ENCODE measurements at regions not wholly inside any gene's neighbourhood (a gene's known extent, or its start where the extent isn't known, plus 50 kb on each side); places are given as distances from the start of the nearest gene placed in this dataset.

DNA sequence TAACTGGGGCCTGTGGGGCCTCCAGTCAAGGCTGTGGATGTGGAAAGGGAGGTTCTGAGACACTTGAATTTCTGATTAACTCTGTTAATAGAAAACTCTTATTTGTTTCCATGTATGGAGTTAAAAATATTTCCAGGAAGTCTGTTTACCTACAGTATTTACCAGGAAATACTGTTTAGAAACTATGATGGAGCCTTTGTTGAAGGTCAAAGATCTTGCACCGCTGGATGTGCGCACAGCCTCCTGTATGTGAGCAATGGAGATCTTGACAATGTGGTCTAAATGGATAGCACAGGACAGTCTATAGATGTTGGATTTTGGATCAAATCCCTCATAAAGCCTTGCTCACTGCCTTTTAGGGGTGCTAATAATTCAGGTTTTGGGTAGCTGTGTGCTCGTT is 268.4 kb downstream of the DLEU7 start:
- no peak for DNase-seq (ENCODE audit: low read depth in 2 of 2)

DNA sequence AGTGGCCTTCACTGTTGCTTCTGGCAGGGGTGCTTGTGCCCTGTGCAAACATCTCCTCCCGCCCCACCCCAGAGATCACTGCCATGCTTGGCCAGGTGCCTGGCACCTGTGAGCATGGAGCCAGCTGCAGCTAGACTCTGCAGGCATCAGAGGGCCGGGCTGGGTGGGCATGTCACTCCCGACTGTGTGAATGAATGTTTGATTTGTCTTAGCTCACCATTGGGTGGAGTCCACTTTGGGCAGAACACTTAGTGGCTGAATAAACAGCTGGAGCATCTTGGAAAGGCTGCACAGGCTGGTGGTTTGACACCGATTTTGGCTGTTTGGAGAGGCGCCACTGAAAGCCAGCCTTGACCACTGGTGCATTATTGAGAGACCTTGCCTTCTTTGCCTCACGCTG is 267.3 kb downstream of the DLEU7 start:
- no peak for DNase-seq (ENCODE audit: low read depth in 2 of 2)

DNA sequence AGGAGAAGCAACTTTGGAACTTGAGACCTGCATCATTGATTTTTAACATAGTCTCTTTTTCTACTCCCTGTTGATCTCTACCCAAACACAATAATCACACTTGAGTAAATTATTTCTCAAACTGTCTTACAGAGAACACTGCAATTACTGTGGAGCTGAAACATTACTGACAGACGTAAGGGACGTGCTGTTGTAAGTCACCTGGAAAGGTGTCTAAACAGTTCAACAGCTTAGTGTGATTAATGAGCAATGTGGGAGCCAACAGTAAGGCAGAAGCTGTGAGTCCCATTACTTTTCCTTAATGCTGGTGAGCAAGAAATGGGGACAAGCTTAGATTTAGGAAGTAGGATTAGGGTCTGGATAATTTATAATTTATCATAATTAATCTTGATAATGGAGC is 265.7 kb downstream of the DLEU7 start:
- no peak for DNase-seq (ENCODE audit: low read depth in 2 of 2)

GRCh38 chr13:50580684-50581305 is 262.7 kb downstream of the DLEU7 start:
- no peak for DNase-seq (ENCODE audit: low read depth in 2 of 2)

DNA sequence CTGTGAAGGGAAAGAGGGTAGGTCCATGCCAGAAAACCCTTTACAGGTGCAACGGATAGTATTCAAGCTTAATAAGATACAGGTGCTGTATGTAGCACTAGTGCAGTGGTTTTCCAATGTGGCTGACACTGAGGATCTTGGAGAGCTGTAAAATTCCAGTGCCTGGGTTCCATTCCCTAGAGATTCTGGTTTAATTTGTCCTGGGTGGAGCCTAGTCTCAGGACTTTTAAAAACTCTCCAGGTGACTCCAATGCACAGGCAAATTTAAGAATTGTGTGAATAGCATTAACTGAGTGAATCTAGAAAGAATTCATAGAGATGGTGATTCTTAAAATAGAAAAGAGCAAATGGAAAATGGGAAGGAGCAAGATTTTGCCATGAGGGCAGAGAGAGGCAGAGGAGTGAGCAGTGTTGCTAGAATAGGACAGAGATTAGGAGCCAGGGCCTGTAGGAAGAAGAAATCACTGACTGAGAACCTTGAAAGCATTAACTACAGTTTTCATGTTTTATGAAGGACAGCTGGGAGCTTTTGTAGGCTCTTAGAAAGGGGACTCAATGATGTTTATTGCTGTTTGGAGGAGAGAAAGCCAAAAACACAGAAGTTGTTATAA is 261.8 kb downstream of the DLEU7 start:
- DNase-seq (ENCODE audit: low read depth in 2 of 2), result no peak

DNA sequence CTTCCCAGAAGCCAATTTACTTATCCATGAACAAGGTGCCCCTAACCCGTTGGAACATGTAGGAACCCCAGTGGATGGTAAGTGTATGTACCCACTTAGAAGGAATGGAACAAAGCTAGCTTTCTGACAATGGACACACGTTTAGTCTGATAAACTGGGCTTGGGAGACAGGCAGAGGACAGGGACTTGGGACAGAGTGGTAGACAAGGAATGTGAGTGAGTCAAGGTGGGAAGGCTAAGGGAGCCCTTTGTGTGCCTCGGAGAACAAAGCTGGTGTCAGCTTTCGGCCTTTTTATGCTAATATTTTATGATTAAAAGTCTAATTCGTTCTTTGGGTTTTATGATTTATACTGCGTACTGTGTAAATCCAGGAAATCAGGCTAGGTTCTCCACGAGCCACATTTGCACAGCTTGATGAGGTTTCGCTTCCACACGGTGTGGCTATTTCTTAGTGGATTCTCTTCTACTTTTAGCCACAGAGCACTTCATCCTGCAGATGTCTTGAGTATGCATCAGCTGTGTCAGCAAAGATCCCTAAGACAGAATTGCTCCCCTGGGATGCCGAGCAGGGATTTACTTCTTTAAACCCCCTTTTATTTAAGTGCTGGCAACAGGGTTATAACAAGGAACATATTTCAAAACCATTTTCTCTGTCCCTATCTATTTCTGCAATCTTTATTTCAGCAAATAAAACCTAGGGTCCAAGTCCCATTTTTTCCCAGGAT is 258.5 kb downstream of the DLEU7 start:
- no peak for DNase-seq (ENCODE audit: low read depth in 2 of 2)

GRCh38 chr13:50585674-50586413 is 257.6 kb downstream of the DLEU7 start:
- no peak for DNase-seq (ENCODE audit: low read depth in 2 of 2)

DNA sequence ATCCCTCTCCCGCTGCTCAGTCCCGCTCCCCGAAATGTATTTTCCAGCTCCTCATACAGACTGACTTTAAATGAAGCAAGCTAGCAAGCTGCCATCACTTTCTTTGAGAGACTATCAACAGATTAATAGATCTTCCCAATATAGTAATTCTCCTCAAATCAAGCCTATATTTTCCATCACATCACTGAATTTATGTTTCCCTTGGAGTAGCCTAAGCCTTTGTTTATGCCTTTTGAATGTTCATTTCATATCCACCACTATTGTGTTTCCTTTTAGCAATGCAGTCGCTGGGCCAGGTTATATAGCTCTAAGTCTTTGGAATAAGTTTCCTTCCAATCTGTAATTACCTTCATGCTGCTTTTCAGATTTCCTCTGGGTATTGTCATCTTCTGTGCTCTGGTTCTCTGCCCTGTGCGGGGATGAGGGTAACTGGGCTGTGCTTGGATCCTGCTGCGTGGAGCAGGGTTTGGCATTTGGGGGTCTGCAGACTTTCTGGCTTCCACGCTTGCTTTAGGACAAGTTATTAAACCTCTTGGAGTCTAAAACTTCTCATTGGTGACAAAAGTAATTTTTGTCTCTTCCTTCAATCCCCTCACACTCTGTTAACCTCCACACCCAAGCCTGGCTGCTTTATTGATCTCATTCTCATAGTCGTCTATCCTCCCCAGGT is 256.9 kb downstream of the DLEU7 start:
- DNase-seq (ENCODE audit: low read depth in 2 of 2), result no peak

GRCh38 chr13:50587115-50587514 is 256.4 kb downstream of the DLEU7 start:
- DNase-seq (ENCODE audit: low read depth in 2 of 2), result no peak

- no peak for DNase-seq (ENCODE audit: low read depth in 2 of 2)
Measured at GRCh38 chr13:50587645-50588373, 255.7 kb downstream of the DLEU7 start.

DNA sequence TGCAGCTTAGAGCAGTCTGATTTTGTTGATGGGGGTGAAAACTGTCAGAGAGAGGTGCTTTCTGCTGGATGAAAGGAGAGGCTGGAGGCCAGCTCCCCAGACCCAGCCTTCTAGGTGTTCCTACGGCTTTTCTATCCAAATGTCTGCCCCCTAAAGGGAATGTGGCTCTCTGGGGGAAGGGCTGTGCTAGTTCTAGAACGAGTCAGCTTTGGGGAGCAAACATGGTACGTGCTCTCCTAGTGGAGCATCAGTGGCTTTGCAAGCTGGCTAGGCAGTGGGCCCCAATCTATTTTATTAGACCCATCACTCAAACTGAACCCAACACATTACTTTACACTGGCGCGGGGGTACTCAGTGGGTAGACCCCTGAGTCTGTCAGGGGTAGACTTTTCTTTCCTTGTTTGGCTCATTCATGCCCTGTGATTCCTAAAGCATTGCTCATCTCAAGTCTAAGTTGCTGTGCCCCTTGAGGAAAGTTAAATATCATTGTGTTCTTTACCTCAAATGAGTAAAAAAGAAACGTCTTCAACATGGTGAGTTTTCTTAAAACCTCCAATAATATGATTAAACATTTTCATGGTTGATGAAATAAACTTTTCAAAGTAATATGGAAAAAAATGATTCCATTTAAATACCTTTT is 254.9 kb downstream of the DLEU7 start:
- no peak for DNase-seq (ENCODE audit: low read depth in 2 of 2)

GRCh38 chr13:50589139-50589538 is 254.4 kb downstream of the DLEU7 start:
- no peak for DNase-seq (ENCODE audit: low read depth in 2 of 2)

DNA sequence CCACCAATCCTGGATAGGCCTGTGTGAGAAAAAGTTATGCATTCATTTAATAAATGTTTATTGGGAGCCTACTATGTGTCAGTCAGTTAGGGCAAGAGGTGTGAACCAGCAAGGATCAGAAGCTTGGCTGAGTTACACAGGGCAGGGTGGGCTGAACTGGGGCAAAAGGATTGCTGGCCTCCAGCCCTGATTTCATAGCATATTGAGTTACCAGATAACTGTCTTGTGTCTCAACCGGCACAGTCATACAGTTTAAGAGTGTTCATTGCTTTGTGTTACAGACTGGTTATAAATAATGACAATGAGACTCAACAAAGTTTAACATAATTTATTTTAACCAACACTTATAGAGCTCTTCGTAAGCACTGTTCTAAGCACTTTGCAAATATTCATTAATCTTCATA is 253.8 kb downstream of the DLEU7 start:
- no peak for DNase-seq (ENCODE audit: low read depth in 2 of 2)

DNA sequence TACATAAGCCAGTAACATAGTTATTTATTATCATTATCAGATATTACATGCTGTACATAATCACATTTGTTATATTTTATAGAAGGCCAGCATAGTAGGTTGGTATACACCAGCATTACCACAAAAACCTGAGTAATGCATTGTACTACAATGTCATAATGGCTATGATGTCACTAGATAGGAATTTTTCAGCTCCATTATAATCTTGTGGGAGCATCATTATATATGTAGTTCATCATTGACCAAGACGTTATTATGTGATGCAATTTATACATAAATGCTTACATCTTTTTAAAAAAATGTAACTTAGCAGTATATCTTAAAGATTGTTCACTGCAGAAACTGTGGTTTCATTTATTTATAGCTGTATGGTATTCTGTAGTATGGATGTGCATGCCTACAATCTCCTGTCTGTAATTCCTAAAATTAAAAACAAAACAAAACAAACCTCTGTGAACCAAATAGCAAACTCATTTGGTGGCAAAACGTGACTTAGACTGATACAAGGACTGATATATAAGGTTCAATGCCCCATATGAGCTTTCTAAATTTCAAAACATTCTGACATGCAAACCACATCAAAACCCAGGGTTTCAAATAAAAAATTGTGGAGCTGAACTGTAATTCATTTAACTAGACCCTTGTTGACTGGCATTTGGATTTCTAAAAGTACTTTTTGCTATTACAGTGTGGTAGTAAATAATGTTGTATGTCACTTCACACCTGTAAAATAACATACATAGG is 250.9 kb downstream of the DLEU7 start:
- DNase-seq (ENCODE audit: low read depth in 2 of 2), result no peak

DNA sequence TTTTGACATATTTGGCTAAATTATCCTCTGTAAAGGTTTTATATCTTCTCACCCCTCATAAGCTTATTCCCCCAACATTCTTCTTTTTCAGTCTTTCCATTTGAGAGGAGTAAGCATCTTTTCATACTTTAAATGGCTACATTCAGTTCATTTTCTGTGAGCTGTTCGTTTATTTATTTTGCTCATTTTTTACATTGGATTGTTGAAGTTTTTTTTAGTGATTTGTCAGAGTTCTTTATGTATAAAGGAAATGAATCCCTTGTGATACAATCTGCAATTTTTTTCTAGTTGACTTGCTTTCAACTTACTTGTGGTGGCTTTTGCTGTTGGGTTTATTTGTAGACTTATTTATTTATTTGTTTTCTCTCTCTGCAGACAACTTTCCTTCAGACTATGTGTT is 250.3 kb downstream of the DLEU7 start:
- no peak for DNase-seq (ENCODE audit: low read depth in 2 of 2)

GRCh38 chr13:50594276-50595051 is 249.0 kb downstream of the DLEU7 start:
- no peak for DNase-seq (ENCODE audit: low read depth in 2 of 2)

GRCh38 chr13:50595196-50595595 is 248.3 kb downstream of the DLEU7 start:
- DNase-seq (ENCODE audit: low read depth in 2 of 2), result no peak

DNA sequence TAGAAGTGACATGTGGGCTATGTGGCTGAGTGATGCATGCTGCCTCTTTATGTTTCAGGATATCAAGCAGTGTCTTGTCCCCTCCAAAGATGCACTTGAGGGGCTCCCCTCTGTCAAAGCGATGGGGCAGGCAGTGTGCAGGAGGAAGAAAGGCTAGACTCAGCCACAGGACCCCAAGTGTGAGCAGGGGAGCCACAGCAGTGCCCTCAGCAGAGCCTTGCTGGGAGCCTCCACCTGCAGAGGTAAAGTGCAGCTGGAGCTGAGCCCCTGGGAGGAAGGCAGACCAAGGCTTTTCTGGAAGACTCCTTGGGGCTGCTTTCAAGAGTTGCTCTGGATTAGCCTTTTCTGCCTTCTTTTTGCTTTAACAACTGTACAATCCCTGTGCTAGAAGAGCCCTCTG is 247.3 kb downstream of the DLEU7 start:
- no peak for DNase-seq (ENCODE audit: low read depth in 2 of 2)

GRCh38 chr13:50596776-50597203 is 246.7 kb downstream of the DLEU7 start:
- DNase-seq (ENCODE audit: low read depth in 2 of 2), result no peak

Measured in activated CD8-positive, alpha-beta memory T cell treated with anti-CD3 and anti-CD28 coated beads for 4 hours (primary cell).